Spinal cord (tissue), 9 donors: ENCODE measurements at regions not wholly inside any gene's neighbourhood (a gene's known extent, or its start where the extent isn't known, plus 50 kb on each side); places are given as distances from the start of the nearest gene placed in this dataset.
A peak's percentile ranks its signal among the peaks of the same experiment; 100 is the strongest.
"Not testable (repeated sequence)": the region's sequence is repeated elsewhere in the genome, so short reads cannot be mapped to it uniquely, and the experiment has no call there.

ENCODE experiments used
- DNase-seq, 6 donors: peaks; one replicate each; pipeline versions ENCODE4 v3.0.0 to v3.0.0-alpha.2; 2013 to 2015; ENCODE audit warnings: low spot score in 6 of 6, low read depth in 4 of 6
- H3K27ac ChIP-seq: one replicate; pipeline ENCODE4 v1.5.1; 2013; ENCODE audit warnings: low read depth, low read length, control low read depth
- H3K27me3 ChIP-seq: one replicate; pipeline ENCODE4 v1.6.1; 2013; ENCODE audit warnings: low read length; ENCODE audit not compliant: control insufficient read depth, insufficient read depth
- H3K36me3 ChIP-seq: one replicate; pipeline ENCODE4 v1.6.1; 2013; ENCODE audit warnings: low read length; ENCODE audit not compliant: control insufficient read depth, insufficient read depth
- H3K4me1 ChIP-seq: one replicate; pipeline ENCODE4 v1.6.1; 2013; ENCODE audit warnings: low read length; ENCODE audit not compliant: control insufficient read depth, insufficient read depth
- H3K4me3 ChIP-seq: one replicate; pipeline ENCODE4 v1.5.1; 2013; ENCODE audit warnings: low read depth, low read length, control low read depth
- H3K9me3 ChIP-seq: one replicate; pipeline ENCODE4 v1.6.1; 2013; ENCODE audit warnings: low read length; ENCODE audit not compliant: control insufficient read depth, insufficient read depth
- WGBS: methylation state at CpG from one replicate; pipeline ENCODE4 v1.1.5; 2013; ENCODE audit warnings: missing lambda C conversion rate; ENCODE audit not compliant: insufficient coverage; 5-methylcytosine and 5-hydroxymethylcytosine counted together
- donor health status: healthy.

DNA sequence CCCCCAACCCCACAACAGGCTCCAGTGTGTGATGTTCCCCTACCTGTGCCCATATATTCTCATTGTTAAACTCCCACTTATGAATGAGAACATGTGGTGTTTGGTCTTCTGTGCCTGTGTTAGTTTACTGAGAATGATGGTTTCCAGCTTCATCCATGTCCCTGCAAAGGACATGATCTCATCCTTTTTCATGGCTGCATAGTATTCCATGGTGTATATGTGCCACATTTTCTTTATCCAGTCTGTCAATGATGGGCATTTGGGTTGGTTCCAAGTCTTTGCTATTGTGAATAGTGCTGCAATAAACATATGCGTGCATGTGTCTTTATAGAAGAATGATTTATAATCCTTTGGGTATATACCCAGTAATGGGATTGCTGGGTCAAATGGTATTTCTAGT is 233.0 kb downstream of the FZD1 start:
- H3K36me3 ChIP-seq, H3K9me3 ChIP-seq, H3K27me3 ChIP-seq, H3K27ac ChIP-seq, H3K4me3 ChIP-seq, H3K4me1 ChIP-seq, DNase-seq: not testable (repeated sequence)
- WGBS: no CpG with 5 or more reads among the region's 1 CpG

DNA sequence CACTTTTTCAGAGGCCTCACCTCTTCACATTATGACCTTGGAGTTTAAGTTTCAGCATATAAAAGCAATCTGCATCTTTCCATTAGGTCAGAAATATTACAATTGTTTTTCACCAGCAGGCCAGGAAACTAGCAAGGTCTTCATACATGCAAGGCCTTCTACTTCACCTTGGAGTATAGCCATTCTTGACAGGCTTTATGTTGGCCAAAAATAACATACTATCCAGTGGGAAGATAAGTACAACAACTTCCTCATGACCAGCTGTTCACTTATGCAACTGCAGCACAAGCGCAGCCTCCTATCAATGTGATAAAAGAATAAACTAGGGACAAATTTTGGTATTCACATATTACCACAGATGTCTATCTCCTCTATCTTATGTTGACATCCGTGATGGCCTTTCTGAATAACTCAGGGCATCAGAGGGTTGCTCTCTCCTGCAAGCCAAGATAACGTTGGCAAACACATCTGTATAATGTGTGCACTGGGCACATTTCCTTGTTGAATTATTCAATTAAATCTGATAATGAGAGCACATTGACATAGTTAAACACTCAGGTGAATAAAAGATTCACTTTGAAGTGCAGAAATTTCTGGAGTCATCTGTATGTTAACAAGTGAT is 239.8 kb downstream of the FZD1 start:
- peak in 2 of 6 donors; percentile 32 to 41 for DNase-seq
- H3K4me1 ChIP-seq: no peaks in the 10 kb centered on the region
- H3K4me3 ChIP-seq: no peak overlapping the region
- no peak overlapping the region for H3K27ac ChIP-seq
- H3K27me3 ChIP-seq: no peaks in the 10 kb centered on the region
- no CpG with 5 or more reads among the region's 3 CpGs for WGBS
- H3K9me3 ChIP-seq: no peaks in the 10 kb centered on the region
- no peaks in the 10 kb centered on the region for H3K36me3 ChIP-seq

DNA sequence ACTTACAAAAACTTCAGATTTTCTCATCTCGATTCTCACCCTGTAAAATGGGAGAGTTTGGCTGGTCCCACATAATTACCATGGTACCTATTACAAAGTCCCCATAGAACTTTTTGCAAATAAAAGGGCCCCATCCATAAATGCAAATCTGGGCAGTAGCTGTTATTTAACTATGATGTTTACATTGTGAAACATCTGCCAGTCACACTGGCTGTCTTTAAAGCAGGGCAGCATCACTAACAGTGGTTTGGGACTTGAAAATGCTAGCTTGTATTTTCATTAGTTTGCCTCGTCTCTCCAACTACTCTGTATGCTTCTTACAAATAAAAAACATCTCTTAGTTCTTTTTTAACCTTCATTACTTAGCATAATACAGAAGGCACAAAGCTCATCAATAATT is 240.7 kb downstream of the FZD1 start:
- DNase-seq: no peak
- H3K27ac ChIP-seq: no peak overlapping the region
- no peak overlapping the region for H3K4me3 ChIP-seq
- no CpG with 5 or more reads among the region's 2 CpGs for WGBS
- H3K9me3 ChIP-seq: no peaks in the 10 kb centered on the region
- no peaks in the 10 kb centered on the region for H3K4me1 ChIP-seq
- H3K27me3 ChIP-seq: no peaks in the 10 kb centered on the region
- no peaks in the 10 kb centered on the region for H3K36me3 ChIP-seq

DNA sequence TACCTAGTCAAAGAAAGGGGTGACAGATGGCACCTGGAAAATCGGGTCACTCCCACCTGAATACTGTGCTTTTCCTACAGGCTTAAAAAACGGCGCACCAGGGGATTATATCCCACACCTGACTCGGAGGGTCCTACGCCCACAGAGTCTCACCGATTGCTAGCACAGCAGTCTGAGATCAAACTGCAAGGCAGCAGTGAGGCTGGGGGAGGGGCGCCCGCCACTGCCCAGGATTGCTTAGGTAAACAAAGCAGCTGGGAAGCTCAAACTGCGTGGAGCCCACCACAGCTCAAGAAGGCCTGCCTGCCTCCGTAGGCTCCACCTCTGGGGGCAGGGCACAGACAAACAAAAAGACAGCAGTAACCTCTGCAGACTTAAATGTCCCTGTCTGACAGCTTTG is 242.7 kb downstream of the FZD1 start:
- not testable (repeated sequence) for H3K27me3 ChIP-seq, H3K4me1 ChIP-seq
- WGBS: 74% methylated on average over 3 of the region's 10 CpGs

DNA sequence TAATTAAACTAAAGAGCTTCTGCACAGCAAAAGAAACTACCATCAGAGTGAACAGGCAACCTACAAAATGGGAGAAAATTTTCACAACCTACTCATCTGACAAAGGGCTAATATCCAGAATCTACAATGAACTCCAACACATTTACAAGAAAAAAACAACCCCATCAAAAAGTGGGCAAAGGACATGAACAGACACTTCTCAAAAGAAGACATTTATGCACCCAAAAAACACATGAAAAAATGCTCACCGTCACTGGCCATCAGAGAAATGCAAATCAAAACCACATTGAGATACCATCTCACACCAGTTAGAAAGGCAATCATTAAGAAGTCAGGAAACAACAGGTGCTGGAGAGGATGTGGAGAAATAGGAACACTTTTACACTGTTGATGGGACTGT is 247.6 kb downstream of the FZD1 start:
- DNase-seq, H3K36me3 ChIP-seq, H3K4me3 ChIP-seq, H3K27ac ChIP-seq, H3K27me3 ChIP-seq, H3K9me3 ChIP-seq, H3K4me1 ChIP-seq: not testable (repeated sequence)
- WGBS: no CpG with 5 or more reads among the region's 1 CpG

More for the DNA sequence above, 242.7 kb downstream of the FZD1 start:
- DNase-seq, H3K27ac ChIP-seq, H3K4me3 ChIP-seq, H3K9me3 ChIP-seq, H3K36me3 ChIP-seq: not testable (repeated sequence)

DNA sequence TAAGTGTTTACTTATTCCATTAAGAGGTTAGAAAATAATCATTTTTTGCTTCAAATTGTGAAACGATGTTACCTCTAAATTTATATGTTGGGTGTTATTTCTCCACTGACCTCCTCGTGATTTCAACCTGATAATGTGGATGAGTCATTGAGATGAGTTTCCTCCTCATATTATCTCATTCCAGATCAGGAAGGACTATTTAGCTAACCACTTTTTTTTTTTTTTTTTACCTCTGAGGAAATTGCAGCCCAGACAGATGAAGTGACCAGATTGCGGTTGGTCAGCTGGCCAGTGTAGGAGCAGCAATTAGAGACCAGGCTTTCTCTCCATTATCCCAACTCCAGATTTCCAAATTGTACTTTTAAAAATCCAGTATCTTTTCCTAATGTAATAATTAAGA is 248.7 kb downstream of the FZD1 start:
- H3K27me3 ChIP-seq: no peaks in the 10 kb centered on the region
- H3K27ac ChIP-seq: no peak overlapping the region
- H3K4me3 ChIP-seq: no peak overlapping the region
- no peaks in the 10 kb centered on the region for H3K4me1 ChIP-seq
- H3K9me3 ChIP-seq: no peaks in the 10 kb centered on the region
- no CpG with 5 or more reads among the region's 3 CpGs for WGBS
- H3K36me3 ChIP-seq: no peaks in the 10 kb centered on the region
- DNase-seq: no peak

DNA sequence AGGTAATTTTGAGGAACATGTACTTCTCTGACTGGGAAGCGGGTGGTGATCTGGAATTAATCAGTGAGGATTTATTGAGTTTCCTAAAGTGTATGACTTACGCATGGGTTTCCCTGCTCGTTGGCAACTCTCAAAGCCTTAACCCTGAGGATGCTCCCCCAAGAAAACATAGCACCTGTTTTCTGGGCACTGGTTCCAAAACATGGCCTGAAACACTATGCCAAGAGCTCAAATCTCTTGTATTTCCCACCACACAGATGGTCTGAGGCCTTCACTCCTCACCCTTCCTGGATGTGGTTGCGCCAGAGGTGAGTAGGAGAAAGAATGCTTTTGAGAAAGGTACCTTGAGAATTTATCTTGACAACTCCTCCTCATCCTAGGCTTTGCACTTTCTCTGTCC is 250.4 kb downstream of the FZD1 start:
- no peak for DNase-seq
- H3K4me3 ChIP-seq: no peak overlapping the region
- H3K9me3 ChIP-seq: no peaks in the 10 kb centered on the region
- 80% methylated on average over 1 of the region's 4 CpGs for WGBS
- no peaks in the 10 kb centered on the region for H3K4me1 ChIP-seq
- H3K27ac ChIP-seq: no peak overlapping the region
- no peaks in the 10 kb centered on the region for H3K36me3 ChIP-seq
- H3K27me3 ChIP-seq: no peaks in the 10 kb centered on the region

DNA sequence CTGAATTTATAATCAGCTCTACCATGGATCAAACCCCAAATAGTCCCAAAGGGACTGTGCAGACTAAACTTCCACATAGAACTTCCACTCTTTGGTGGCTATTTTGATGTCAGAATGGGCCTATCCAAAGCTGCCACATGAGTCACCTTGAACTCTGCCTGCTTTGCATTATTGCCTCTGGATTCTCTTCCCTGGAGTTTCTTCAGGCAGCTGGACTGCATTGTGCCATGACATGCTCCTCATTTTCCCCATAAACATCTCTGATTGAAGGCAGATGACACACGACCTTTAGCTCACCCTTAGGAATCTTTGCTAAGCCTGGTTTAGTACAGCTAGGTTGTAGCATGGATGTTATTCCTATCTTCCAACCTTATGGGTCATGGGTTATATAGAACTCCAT is 251.7 kb downstream of the FZD1 start:
- Histone ChIP-seq H3K36me3 (no peaks in the 10 kb centered on the region), H3K9me3 (no peaks in the 10 kb centered on the region), H3K27me3 (no peaks in the 10 kb centered on the region), H3K27ac (no peak overlapping the region), H3K4me3 (no peak overlapping the region), H3K4me1 (no peaks in the 10 kb centered on the region)
- no CpG with 5 or more reads among the region's 1 CpG for WGBS
- DNase-seq: no peak

DNA sequence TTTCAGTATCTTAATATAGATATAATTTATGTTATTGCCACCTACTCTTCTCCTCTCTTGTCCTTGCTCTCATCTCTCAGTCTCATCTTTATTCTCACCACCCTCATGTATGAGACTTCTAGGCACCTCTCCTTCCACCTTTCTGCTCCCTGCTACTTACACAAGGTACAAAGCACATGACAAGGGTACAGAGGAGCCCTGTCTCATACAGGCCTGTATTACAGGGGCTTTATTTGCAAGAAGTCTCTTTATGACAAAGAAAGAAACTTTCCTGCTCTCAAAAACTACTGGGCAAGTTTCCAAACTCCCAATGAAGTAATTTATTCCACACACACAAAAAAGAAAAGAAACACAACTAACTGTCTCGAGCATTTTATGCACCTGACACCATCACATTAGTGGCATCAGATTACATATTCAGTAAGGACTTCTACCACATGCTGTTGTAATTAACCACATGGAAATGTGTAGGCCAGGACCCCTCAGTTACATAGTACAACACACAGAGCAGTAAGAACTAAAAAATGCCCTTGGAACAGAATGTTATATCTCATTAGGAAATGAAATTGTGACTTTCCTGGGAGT is 253.1 kb downstream of the FZD1 start:
- no peak overlapping the region for H3K4me3 ChIP-seq
- peak in 2 of 6 donors; percentile 34 to 35 for DNase-seq
- no peaks in the 10 kb centered on the region for H3K27me3 ChIP-seq
- WGBS: no CpG with 5 or more reads among the region's 1 CpG
- H3K4me1 ChIP-seq: no peaks in the 10 kb centered on the region
- H3K9me3 ChIP-seq: no peaks in the 10 kb centered on the region
- no peak overlapping the region for H3K27ac ChIP-seq
- H3K36me3 ChIP-seq: no peaks in the 10 kb centered on the region

DNA sequence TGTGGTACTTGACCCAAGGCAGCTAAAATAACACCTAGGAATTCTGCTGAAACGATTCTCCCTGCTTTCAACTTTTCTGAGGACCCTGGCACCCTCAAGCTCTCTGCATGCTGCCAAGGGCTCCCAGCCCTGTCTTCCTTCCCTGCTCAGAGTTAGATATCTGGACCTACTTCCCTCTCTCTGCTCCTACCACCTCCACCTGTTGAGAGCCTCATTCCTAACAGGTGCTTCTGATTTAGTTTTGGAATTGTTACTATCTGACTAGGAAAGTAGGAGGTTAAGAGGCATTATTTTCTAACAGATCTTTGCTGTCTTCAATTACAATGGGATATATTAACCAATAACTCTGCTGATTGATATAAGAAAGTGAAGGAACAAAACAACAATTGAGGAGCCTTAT is 253.8 kb downstream of the FZD1 start:
- Histone ChIP-seq H3K4me3 (no peak overlapping the region), H3K27ac (no peak overlapping the region), H3K27me3 (no peaks in the 10 kb centered on the region), H3K4me1 (no peaks in the 10 kb centered on the region), H3K9me3 (no peaks in the 10 kb centered on the region), H3K36me3 (no peaks in the 10 kb centered on the region)
- DNase-seq: no peak
- WGBS: 75% methylated on average over 1 of the region's 1 CpG
